Panc1 (cell line): ENCODE measurements at regions not wholly inside any gene's neighbourhood (a gene's known extent, or its start where the extent isn't known, plus 50 kb on each side); places are given as distances from the start of the nearest gene placed in this dataset.

ENCODE experiments used
- ATAC-seq: fragments of 200-7000 bp; cut with Tn5 transposase; 2 replicates; pipeline ENCODE4 v1.9.1; 2020; ENCODE audit warnings: mild to moderate bottlenecking, moderate library complexity
- BruUV-seq: library from RNA; stranded (reverse); fragments of 400-500 nt; replicated peaks from 2 replicates; lab custom pipeline; 2021; lab: Mats Ljungman, UMichigan
- CTCF ChIA-PET: fragments of 300-600 bp; sonication (Branson Sonifier 250); formaldehyde crosslinking; loops from one replicate; lab custom pipeline; 2022; ENCODE audit warnings: antibody characterized with exemption; lab: Charles Lee
- POLR2A ChIA-PET: fragments of 300-600 bp; sonication (Branson Sonifier 250); formaldehyde crosslinking; loops from one replicate; lab custom pipeline; 2022; ENCODE audit warnings: antibody characterized with exemption; lab: Charles Lee
- DNase-seq: peaks from one replicate; pipeline ENCODE4 v3.0.0-alpha.2; 2010; ENCODE audit warnings: low read depth, low spot score
- H3K27ac ChIP-seq: 2 replicates; pipeline ENCODE4 v1.5.1; 2011; ENCODE audit warnings: mild to moderate bottlenecking, low read length, inconsistent platforms
- H3K27me3 ChIP-seq: fragments of 200-500 bp; sonication (Bioruptor generic); 2 replicates; pipeline ENCODE4 v1.6.0; 2014; ENCODE audit warnings: low read length, inconsistent platforms; ENCODE audit not compliant: control insufficient read depth, insufficient read depth
- H3K36me3 ChIP-seq: fragments of 200-500 bp; sonication (Bioruptor generic); 2 replicates; pipeline ENCODE4 v1.5.1; 2014; ENCODE audit warnings: inconsistent platforms, mild to moderate bottlenecking, low read length, moderate library complexity; ENCODE audit not compliant: control insufficient read depth, insufficient read depth
- H3K4me1 ChIP-seq: 2 replicates; pipeline ENCODE4 v1.5.1; 2011; ENCODE audit warnings: inconsistent platforms, mild to moderate bottlenecking, low read length, moderate library complexity; ENCODE audit not compliant: control insufficient read depth, insufficient read depth
- H3K4me3 ChIP-seq, 2 experiments: 2 replicates each; pipeline ENCODE4 v1.5.1; 2011 to 2012; ENCODE audit warnings: low read depth in 2 of 2, low read length in 2 of 2, mild to moderate bottlenecking in 2 of 2, inconsistent platforms in 1 of 2, moderate library complexity in 1 of 2
- H3K9me3 ChIP-seq: fragments of 200-500 bp; sonication (Bioruptor generic); 2 replicates; pipeline ENCODE4 v1.5.1; 2014; ENCODE audit warnings: low read depth, mild to moderate bottlenecking, inconsistent platforms, low read length, moderate library complexity; ENCODE audit not compliant: control insufficient read depth, insufficient read depth
- CTCF ChIP-seq: fragments of 450-650 bp; IDR thresholded peaks from 2 replicates; pipeline ENCODE4 v1.5.1; 2017; ENCODE audit warnings: mild to moderate bottlenecking
- POLR2AphosphoS5 ChIP-seq: IDR thresholded peaks from 2 replicates; pipeline ENCODE4 v1.6.1; 2012; ENCODE audit warnings: mild to moderate bottlenecking, low read depth, low read length, moderate library complexity
- SIN3A ChIP-seq: IDR thresholded peaks from 2 replicates; pipeline ENCODE4 v1.6.1; 2012; ENCODE audit warnings: low read depth, mild to moderate bottlenecking, low read length, moderate library complexity, borderline replicate concordance; ENCODE audit not compliant: insufficient read depth
- TCF7L2 ChIP-seq: IDR thresholded peaks from 2 replicates; pipeline ENCODE4 v1.6.1; 2011; ENCODE audit warnings: mild to moderate bottlenecking, low read depth, low read length, inconsistent platforms
- in situ Hi-C: cut with HindIII; loops from 2 replicates; pipeline ENCODE4 v1.10.0; 2016; ENCODE audit warnings: low sequenced_read_pairs, low pct_unique_long_range_greater_than_20kb
- intact Hi-C: fragments of 100-400 bp; cut with micrococcal nuclease; formaldehyde crosslinking; loops from one replicate; pipeline ENCODE4 v1.10.0; 2022; ENCODE audit not compliant: unreplicated experiment
- TF ChIP-seq, protein P1 (sequence below), 2 experiments: IDR thresholded peaks; 2 replicates each; pipeline ENCODE4 v1.6.1; 2011 to 2012; ENCODE audit warnings: low read depth in 2 of 2, control low read depth in 1 of 2, low read length in 1 of 2, mild to moderate bottlenecking in 1 of 2, moderate library complexity in 1 of 2; ENCODE audit not compliant: insufficient read depth in 1 of 2

GRCh38 chr4:122227202-122227601 lies 75.1 kb downstream of the BLTP1 start:
- peaks cover 2% of the 10 kb centered on the region; the same call in 1 of the 2 replicates for H3K36me3 ChIP-seq
- ATAC-seq (no peak), DNase-seq (no peak)
- H3K27me3 ChIP-seq: no peaks in the 10 kb centered on the region
- TF ChIP-seq SIN3A (no peak), TCF7L2 (no peak), CTCF (no peak), POLR2AphosphoS5 (no peak)
- TF ChIP-seq, protein P1, sequence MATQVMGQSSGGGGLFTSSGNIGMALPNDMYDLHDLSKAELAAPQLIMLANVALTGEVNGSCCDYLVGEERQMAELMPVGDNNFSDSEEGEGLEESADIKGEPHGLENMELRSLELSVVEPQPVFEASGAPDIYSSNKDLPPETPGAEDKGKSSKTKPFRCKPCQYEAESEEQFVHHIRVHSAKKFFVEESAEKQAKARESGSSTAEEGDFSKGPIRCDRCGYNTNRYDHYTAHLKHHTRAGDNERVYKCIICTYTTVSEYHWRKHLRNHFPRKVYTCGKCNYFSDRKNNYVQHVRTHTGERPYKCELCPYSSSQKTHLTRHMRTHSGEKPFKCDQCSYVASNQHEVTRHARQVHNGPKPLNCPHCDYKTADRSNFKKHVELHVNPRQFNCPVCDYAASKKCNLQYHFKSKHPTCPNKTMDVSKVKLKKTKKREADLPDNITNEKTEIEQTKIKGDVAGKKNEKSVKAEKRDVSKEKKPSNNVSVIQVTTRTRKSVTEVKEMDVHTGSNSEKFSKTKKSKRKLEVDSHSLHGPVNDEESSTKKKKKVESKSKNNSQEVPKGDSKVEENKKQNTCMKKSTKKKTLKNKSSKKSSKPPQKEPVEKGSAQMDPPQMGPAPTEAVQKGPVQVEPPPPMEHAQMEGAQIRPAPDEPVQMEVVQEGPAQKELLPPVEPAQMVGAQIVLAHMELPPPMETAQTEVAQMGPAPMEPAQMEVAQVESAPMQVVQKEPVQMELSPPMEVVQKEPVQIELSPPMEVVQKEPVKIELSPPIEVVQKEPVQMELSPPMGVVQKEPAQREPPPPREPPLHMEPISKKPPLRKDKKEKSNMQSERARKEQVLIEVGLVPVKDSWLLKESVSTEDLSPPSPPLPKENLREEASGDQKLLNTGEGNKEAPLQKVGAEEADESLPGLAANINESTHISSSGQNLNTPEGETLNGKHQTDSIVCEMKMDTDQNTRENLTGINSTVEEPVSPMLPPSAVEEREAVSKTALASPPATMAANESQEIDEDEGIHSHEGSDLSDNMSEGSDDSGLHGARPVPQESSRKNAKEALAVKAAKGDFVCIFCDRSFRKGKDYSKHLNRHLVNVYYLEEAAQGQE (IDR thresholded peaks at IDR 0.05; ENCODE audit: insufficient read depth in 1 of 2, low read depth in 2 of 2, low read length in 1 of 2): no peak
- intact Hi-C loops: no loop called here
- H3K4me1 ChIP-seq: no peaks in the 10 kb centered on the region
- no peak overlapping the region for H3K4me3 ChIP-seq
- no peak overlapping the region for H3K27ac ChIP-seq
- POLR2A ChIA-PET: no interaction called here
- H3K9me3 ChIP-seq: no peaks in the 10 kb centered on the region
- no TSS peak for BruUV-seq
- CTCF ChIA-PET: no interaction called here
- in situ Hi-C loops: no loop called here

GRCh38 chr4:122229857-122230256 lies 77.7 kb downstream of the BLTP1 start:
- Histone ChIP-seq H3K27ac (no peak overlapping the region), H3K27me3 (no peaks in the 10 kb centered on the region), H3K9me3 (no peaks in the 10 kb centered on the region), H3K36me3 (peaks cover 2% of the 10 kb centered on the region; the same call in 1 of the 2 replicates), H3K4me1 (no peaks in the 10 kb centered on the region), H3K4me3 (no peak overlapping the region)
- intact Hi-C loops: no loop called here
- DNase-seq (no peak), ATAC-seq (no peak)
- no TSS peak for BruUV-seq
- ChIA-PET POLR2A (no interaction called here), CTCF (no interaction called here)
- TF ChIP-seq SIN3A (no peak), TCF7L2 (no peak), CTCF (no peak), POLR2AphosphoS5 (no peak)
- TF ChIP-seq, protein P1 (IDR thresholded peaks at IDR 0.05; ENCODE audit: insufficient read depth in 1 of 2, low read depth in 2 of 2, low read length in 1 of 2): no peak
- in situ Hi-C loops: no loop called here
